ENCODE measurements at regions not wholly inside any gene's neighbourhood (a gene's known extent, or its start where the extent isn't known, plus 50 kb on each side); places are given as distances from the start of the nearest gene placed in this dataset.

DNA sequence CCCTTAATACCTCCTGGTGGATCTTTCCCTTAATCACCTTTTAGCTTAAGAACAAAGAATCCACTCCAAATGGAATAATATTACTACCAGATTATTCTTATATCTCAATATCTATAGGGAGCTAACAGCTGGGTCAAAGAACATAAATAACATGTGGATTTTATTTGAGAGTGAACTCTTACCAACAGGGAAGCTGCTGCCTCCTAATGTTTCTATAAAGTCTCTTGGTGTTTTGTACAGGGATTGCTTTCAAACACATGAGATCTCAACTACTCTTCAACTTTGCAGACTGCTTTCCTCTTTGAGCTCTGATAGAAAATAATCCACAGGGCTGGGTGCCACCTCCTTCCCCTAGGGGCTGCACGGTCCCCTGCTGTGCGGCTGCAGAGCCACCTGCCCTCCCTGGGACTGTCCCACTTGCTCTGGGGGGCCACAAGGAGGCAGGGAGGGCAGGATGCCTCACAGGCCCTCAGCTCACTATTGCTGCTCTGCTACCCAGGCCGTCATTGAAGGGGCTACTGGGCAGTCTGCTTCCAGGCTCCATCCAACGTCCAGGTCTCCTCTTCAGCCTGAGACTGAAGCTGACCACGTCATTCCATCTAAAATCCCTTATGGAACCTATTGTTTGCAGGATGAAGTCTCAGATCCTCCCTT lies 191.2 kb downstream of the CXCL12 start:
- 90 to 96% methylated on average over 5 of the region's 5 CpGs for WGBS, 2 donors
- intact Hi-C loops (cut with DNase I): no loop called here

GRCh38 chr10:44193166-44193565 lies 191.7 kb downstream of the CXCL12 start:
- ATAC-seq: no peak

More for the DNA sequence above, 191.2 kb downstream of the CXCL12 start:
- no peaks in the 10 kb centered on the region for H3K36me3 ChIP-seq
- TF ChIP-seq, protein P1, sequence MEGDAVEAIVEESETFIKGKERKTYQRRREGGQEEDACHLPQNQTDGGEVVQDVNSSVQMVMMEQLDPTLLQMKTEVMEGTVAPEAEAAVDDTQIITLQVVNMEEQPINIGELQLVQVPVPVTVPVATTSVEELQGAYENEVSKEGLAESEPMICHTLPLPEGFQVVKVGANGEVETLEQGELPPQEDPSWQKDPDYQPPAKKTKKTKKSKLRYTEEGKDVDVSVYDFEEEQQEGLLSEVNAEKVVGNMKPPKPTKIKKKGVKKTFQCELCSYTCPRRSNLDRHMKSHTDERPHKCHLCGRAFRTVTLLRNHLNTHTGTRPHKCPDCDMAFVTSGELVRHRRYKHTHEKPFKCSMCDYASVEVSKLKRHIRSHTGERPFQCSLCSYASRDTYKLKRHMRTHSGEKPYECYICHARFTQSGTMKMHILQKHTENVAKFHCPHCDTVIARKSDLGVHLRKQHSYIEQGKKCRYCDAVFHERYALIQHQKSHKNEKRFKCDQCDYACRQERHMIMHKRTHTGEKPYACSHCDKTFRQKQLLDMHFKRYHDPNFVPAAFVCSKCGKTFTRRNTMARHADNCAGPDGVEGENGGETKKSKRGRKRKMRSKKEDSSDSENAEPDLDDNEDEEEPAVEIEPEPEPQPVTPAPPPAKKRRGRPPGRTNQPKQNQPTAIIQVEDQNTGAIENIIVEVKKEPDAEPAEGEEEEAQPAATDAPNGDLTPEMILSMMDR (IDR thresholded peaks at IDR 0.05): no peak
- H3K9me3 ChIP-seq: peaks cover 0 to 18% (median 0%) of the 10 kb centered on the region in 11 donors
- peaks cover 5 to 32% (median 21%) of the 10 kb centered on the region in 9 donors for H3K4me1 ChIP-seq
- no peak for DNase-seq
- ATAC-seq: no peak
- no peak overlapping the region for H3K4me3 ChIP-seq
- H3K27me3 ChIP-seq: no peaks in the 10 kb centered on the region
- no peak overlapping the region for H3K27ac ChIP-seq

DNA sequence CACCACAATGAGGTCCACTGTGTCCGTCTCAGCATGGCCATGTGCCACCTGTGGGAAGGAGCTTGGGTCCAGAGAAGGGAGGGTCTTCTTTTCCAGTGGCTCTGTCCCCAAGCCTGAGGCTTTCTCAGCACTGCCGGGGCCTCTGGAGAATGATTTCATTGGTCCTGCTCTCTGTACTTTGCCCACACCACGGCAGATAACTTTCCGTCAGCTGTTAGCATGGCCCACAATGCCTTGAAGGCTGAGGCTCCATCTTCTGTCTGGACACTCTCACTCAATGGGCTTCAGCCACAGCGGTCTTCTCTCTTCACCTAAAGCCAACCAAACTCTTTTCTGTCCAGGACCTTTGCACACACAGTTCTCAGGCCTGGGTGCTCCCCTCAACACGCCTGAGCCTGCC lies 192.5 kb downstream of the CXCL12 start:
- DNase-seq: no peak
- ATAC-seq: no peak
- H3K4me1 ChIP-seq: peaks cover 5 to 20% (median 13%) of the 10 kb centered on the region in 9 donors
- intact Hi-C loops (cut with DNase I): no loop called here
- no peaks in the 10 kb centered on the region for H3K36me3 ChIP-seq
- no peaks in the 10 kb centered on the region for H3K27me3 ChIP-seq
- 84 to 98% methylated on average over 6 of the region's 6 CpGs for WGBS, 2 donors
- no peak overlapping the region for H3K4me3 ChIP-seq
- H3K9me3 ChIP-seq: peaks cover 0 to 18% (median 0%) of the 10 kb centered on the region in 11 donors
- TF ChIP-seq, protein P1 (IDR thresholded peaks at IDR 0.05): no peak
- no peak overlapping the region for H3K27ac ChIP-seq

More at GRCh38 chr10:44193166-44193565, 191.7 kb downstream of the CXCL12 start:
- Histone ChIP-seq H3K27ac (no peak overlapping the region), H3K4me3 (no peak overlapping the region), H3K9me3 (peaks cover 0 to 18% (median 0%) of the 10 kb centered on the region in 11 donors), H3K27me3 (no peaks in the 10 kb centered on the region), H3K4me1 (peaks cover 5 to 27% (median 18%) of the 10 kb centered on the region in 9 donors), H3K36me3 (no peaks in the 10 kb centered on the region)
- TF ChIP-seq, protein P1 (IDR thresholded peaks at IDR 0.05): no peak
- DNase-seq: no peak
- intact Hi-C loops (cut with DNase I): no loop called here
- 93 to 95% methylated on average over 3 of the region's 3 CpGs for WGBS, 2 donors

GRCh38 chr10:44190541-44190940 lies 194.4 kb downstream of the CXCL12 start:
- DNase-seq (no peak), ATAC-seq (no peak)
- H3K27ac ChIP-seq: no peak overlapping the region
- no peaks in the 10 kb centered on the region for H3K36me3 ChIP-seq
- TF ChIP-seq, protein P1 (IDR thresholded peaks at IDR 0.05): no peak
- peaks cover 0 to 18% (median 0%) of the 10 kb centered on the region in 11 donors for H3K9me3 ChIP-seq
- intact Hi-C loops (cut with DNase I): no loop called here
- H3K27me3 ChIP-seq: no peaks in the 10 kb centered on the region
- H3K4me3 ChIP-seq: no peak overlapping the region
- H3K4me1 ChIP-seq: peaks cover 0 to 21% (median 9%) of the 10 kb centered on the region in 9 donors

All from heart right ventricle (tissue), 16 donors.